ENCODE measurements at regions not wholly inside any gene's neighbourhood (a gene's known extent, or its start where the extent isn't known, plus 50 kb on each side); places are given as distances from the start of the nearest gene placed in this dataset.

DNA sequence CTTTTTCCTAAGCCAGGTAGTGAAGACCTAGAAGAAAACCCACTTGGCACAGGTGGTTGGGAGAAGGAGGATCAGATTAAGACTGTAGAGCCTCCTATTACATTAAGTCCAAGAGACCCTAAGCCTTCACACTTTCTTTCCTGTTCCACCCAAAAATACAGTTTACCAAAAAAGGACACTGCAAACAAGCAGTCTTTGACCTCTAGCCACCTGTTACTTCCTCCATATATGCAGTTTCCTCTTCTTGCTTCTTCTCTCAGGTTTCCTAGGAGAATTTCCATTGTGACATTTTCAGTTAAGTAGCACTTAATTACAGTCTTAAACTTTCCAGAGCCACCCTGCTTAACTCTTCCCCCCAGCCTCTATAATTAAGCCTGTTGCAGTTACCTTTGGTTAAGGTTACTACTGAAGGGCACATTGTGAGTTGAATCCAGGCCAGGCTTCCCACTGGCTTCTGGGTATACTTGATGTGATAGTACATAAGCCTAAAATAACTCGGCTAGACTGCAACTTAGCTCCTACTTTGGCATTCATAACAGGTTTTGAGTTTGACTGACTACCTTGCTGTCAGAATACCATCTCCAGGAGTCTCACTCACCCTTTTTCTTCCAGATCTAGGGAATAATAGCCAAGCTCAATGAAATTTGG, 114.2 kb upstream of the UMPS start:
- TF ChIP-seq, protein P1, sequence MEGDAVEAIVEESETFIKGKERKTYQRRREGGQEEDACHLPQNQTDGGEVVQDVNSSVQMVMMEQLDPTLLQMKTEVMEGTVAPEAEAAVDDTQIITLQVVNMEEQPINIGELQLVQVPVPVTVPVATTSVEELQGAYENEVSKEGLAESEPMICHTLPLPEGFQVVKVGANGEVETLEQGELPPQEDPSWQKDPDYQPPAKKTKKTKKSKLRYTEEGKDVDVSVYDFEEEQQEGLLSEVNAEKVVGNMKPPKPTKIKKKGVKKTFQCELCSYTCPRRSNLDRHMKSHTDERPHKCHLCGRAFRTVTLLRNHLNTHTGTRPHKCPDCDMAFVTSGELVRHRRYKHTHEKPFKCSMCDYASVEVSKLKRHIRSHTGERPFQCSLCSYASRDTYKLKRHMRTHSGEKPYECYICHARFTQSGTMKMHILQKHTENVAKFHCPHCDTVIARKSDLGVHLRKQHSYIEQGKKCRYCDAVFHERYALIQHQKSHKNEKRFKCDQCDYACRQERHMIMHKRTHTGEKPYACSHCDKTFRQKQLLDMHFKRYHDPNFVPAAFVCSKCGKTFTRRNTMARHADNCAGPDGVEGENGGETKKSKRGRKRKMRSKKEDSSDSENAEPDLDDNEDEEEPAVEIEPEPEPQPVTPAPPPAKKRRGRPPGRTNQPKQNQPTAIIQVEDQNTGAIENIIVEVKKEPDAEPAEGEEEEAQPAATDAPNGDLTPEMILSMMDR (IDR thresholded peaks at IDR 0.05; ENCODE audit: low read length) = no peak
- no peak for TF ChIP-seq EZH2 (optimal IDR thresholded peaks at IDR 0.05; ENCODE audit: low read depth, low read length)
